ENCODE measurements at regions not wholly inside any gene's neighbourhood (a gene's known extent, or its start where the extent isn't known, plus 50 kb on each side); places are given as distances from the start of the nearest gene placed in this dataset.

DNA sequence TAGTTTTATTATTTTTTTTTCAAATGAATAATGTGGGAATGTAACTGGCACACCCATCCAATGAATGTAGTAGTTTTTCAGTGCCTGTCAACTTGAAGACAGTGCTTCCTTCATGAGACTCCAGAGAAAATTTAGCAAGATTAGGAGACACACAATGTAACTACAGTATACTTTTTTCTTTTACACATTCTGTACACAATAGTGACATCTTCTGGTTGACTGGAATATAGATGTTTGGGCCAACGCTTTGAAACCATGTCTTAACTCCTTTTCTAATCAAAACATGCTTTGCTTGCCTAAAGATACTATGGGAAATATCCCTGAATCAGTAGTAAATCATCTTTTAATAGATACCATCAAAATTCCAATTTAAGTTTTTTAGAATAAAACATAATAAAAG is 229.5 kb upstream of the ZC3H15 start:
- Histone ChIP-seq H3K4me2 (no peak overlapping the region), H3K4me1 (0 out of 2 replicates have a peak, but pooled peaks cover 9% of the 10 kb centered on the region), H3K27me3 (no peaks in the 10 kb centered on the region), H4K20me1 (no peaks in the 10 kb centered on the region), H3K9me3 (peaks cover 10% of the 10 kb centered on the region; the same call in 1 of the 2 replicates), H3K9ac (no peak overlapping the region), H3K36me3 (no peaks in the 10 kb centered on the region), H3K27ac (no peak overlapping the region), H3K4me3 (no peak overlapping the region)
- TF ChIP-seq Cebpa-rat (IDR thresholded peaks at IDR 0.05): no peak

DNA sequence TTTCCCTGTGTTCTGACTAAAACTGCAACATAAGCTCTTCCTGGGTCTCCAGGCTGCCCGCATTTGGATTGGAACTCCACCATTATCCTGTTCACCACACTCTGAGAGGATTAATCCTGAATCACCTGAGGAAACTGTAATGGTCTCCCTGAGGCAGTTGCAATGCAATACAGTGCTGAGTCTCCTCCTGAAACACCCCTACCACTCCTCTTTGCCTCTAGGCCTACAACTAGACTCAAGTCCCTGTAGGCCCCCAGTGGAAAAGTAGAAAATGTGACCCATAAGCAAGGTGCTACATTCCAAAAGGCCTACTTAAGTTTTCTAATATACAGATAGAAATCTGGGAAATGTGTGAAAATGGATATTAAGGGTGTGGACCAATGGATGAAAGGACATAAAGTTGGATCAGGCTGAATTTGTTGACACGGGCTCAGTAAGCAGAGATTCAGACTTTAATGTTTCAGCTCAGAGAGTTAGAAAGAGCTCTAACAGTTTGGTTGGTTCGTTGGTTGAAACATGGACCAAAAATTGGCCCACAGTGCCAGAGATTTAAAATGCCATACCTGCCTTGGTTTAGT is 222.3 kb upstream of the ZC3H15 start:
- Histone ChIP-seq H3K27ac (no peak overlapping the region), H3K4me1 (no peaks in the 10 kb centered on the region), H4K20me1 (no peaks in the 10 kb centered on the region), H3K4me2 (no peak overlapping the region), H3K27me3 (no peaks in the 10 kb centered on the region), H3K36me3 (no peaks in the 10 kb centered on the region), H3K4me3 (no peak overlapping the region), H3K9me3 (peaks cover 26% of the 10 kb centered on the region), H3K9ac (no peak overlapping the region)
- TF ChIP-seq Cebpa-rat (IDR thresholded peaks at IDR 0.05): no peak

DNA sequence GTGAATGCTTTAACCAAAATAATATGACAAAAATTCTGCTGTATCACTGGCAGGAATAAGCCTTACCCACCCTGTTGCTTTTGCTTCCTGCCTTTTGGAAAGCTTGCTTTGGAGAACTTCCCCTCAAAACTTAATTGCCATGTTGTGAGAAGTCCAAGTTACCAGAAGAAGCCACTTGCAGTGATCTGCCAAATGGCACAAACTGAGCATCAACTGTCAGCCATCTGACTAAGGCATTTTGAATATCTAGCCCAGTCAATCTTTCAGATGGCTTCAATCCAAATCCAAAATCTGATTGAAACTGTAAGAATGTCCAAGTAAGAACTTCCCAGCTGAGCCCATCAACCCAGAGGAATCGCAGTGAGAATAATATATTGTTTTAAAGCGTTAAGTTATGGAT is 216.5 kb upstream of the ZC3H15 start:
- Histone ChIP-seq H3K9me3 (peaks cover 28% of the 10 kb centered on the region), H3K4me2 (no peak overlapping the region), H4K20me1 (no peaks in the 10 kb centered on the region), H3K4me3 (no peak overlapping the region), H3K9ac (no peak overlapping the region), H3K36me3 (no peaks in the 10 kb centered on the region), H3K4me1 (no peaks in the 10 kb centered on the region), H3K27ac (no peak overlapping the region), H3K27me3 (no peaks in the 10 kb centered on the region)
- TF ChIP-seq Cebpa-rat (IDR thresholded peaks at IDR 0.05): no peak

DNA sequence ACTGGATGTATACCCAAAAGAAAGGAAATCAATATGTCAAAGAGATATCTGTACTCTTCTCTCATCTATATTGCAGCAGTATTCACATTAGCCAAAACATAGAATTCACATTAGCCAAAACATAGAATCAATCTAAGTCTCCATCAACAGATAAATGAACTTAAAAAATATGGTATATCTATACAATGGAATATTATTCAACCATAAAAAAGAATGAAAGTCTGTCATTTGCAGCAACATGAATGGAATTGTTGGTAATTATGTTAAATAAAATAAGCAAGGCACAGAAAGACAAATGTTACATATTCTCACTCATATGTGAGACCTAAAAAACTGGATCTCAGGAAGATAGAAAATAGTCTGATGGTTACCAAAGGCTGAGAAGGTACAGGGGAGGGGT is 212.1 kb upstream of the ZC3H15 start:
- Histone ChIP-seq H3K36me3 (no peaks in the 10 kb centered on the region), H3K27ac (no peak overlapping the region), H3K9me3 (peaks cover 6% of the 10 kb centered on the region; the same call in 1 of the 2 replicates), H3K4me1 (no peaks in the 10 kb centered on the region), H3K4me2 (no peak overlapping the region), H3K9ac (no peak overlapping the region), H4K20me1 (no peaks in the 10 kb centered on the region), H3K4me3 (no peak overlapping the region), H3K27me3 (no peaks in the 10 kb centered on the region)
- no peak for TF ChIP-seq Cebpa-rat (IDR thresholded peaks at IDR 0.05)

DNA sequence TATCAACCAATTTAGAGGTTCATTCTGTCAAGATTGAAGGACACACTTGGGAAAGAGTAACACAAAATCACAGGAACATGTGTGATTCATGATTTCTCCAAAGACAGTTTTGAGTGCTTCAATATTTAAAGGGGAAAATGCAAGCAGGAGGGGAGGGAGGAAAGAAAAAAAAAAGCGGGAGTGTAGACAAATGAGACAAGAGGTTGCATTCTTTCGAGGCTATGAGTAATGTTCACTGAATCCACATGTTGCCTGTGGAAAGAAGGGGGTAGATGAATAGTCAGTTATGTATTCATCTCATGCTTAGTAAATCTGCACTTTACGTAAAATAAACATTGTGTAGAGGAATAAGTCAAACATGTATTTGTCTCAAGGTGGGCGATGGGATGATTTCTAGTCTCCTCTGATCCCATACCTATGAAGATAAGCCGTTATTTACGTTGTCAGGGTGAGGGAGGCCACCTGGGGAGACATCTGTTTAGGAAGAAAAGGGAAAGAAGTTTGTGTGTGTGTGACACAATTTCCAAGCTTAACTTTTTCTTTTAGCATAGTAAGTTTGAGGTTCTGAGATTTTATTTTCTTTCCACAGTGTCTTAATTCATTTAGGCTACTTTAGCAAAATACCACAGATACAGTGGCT is 211.0 kb upstream of the ZC3H15 start:
- H3K4me1 ChIP-seq: no peaks in the 10 kb centered on the region

DNA sequence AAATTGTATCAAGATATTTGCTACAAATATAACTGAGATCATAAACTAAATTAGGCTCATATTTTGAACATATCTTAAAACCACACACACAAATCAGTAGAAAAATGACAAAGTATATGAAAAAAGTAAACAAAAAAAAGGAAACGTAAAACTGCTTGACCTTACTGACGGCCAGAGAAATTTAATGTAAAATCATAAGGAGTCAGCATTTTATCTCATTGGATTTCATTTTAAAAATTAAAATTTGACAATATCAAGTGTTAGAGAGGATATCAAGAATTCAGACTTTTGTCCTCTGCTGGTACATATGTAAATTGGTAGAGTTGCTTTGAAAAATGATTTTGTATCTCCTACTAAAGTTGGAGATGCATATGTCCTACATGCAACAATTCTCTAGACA is 209.2 kb upstream of the ZC3H15 start:
- H3K9ac ChIP-seq: no peak overlapping the region
- no peaks in the 10 kb centered on the region for H3K27me3 ChIP-seq
- no peaks in the 10 kb centered on the region for H4K20me1 ChIP-seq
- H3K27ac ChIP-seq: no peak overlapping the region
- H3K4me3 ChIP-seq: no peak overlapping the region
- peaks cover 6% of the 10 kb centered on the region; the same call in 1 of the 2 replicates for H3K9me3 ChIP-seq
- no peak overlapping the region for H3K4me2 ChIP-seq
- H3K36me3 ChIP-seq: no peaks in the 10 kb centered on the region
- no peaks in the 10 kb centered on the region for H3K4me1 ChIP-seq
- no peak for TF ChIP-seq Cebpa-rat (IDR thresholded peaks at IDR 0.05)

More for the DNA sequence above, 211.0 kb upstream of the ZC3H15 start:
- H4K20me1 ChIP-seq: no peaks in the 10 kb centered on the region
- H3K9me3 ChIP-seq: peaks cover 6% of the 10 kb centered on the region; the same call in 1 of the 2 replicates
- no peak overlapping the region for H3K4me2 ChIP-seq
- no peak for TF ChIP-seq Cebpa-rat (IDR thresholded peaks at IDR 0.05)
- H3K27me3 ChIP-seq: no peaks in the 10 kb centered on the region
- H3K9ac ChIP-seq: no peak overlapping the region
- H3K4me3 ChIP-seq: no peak overlapping the region
- H3K27ac ChIP-seq: no peak overlapping the region
- no peaks in the 10 kb centered on the region for H3K36me3 ChIP-seq

DNA sequence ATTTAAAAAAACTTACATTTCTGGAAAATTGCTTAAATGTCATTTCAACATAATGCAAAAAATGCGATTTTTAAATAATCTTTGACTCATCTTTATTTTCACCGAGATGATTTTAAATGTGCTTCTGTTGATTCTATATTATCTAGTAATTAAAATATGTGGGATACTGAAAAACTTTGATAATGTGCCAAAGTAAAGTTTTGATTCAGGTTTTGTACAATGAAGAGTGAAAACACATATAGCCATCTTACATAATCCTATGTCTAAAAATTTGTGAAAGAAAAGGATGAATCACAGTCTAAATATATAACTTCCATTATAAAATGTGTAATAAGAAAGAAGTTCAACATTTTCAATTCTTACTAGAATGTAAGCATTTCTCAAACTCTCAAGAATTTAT is 204.3 kb upstream of the ZC3H15 start:
- Histone ChIP-seq H3K9me3 (no peaks in the 10 kb centered on the region; the same call in 1 of the 2 replicates), H4K20me1 (no peaks in the 10 kb centered on the region), H3K27me3 (no peaks in the 10 kb centered on the region), H3K4me2 (no peak overlapping the region), H3K9ac (no peak overlapping the region), H3K36me3 (no peaks in the 10 kb centered on the region), H3K27ac (no peak overlapping the region), H3K4me1 (no peaks in the 10 kb centered on the region), H3K4me3 (no peak overlapping the region)
- TF ChIP-seq Cebpa-rat (IDR thresholded peaks at IDR 0.05): no peak

DNA sequence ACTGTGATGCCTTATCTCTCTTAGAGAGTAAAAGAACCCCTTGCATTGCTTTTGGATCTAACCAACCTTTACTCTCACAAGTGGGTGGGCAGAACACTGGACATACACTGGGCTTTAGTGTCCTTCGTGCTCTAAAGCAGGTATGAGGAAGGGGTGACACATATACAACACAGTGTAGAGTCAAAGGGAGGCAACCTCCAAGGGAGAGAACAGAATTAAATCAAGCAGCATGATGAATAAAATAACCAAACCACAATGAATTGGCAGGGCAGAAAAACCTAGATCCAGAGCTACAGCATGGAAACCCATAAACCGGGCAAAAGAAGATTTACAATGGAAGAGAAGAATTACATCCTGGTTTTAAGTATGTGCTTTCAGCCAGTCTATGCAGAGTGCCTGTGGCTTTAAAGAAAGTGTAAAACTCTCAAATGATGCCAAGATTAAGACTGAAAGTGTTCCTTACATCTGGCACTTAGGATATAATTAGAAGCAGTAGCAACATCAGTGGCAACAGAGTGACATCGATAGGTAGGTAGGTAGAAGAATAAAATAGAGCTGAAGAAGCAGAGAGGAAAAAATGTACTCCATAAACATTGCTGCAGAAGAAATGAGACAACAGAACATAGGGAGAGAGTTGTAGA is 191.7 kb upstream of the ZC3H15 start:
- TF ChIP-seq Cebpa-rat (IDR thresholded peaks at IDR 0.05): no peak
- no peaks in the 10 kb centered on the region for H3K27me3 ChIP-seq
- H3K4me1 ChIP-seq: no peaks in the 10 kb centered on the region
- H3K9me3 ChIP-seq: no peaks in the 10 kb centered on the region
- no peak overlapping the region for H3K27ac ChIP-seq
- no peaks in the 10 kb centered on the region for H3K36me3 ChIP-seq
- H4K20me1 ChIP-seq: no peaks in the 10 kb centered on the region
- H3K9ac ChIP-seq: no peak overlapping the region
- no peak overlapping the region for H3K4me2 ChIP-seq
- no peak overlapping the region for H3K4me3 ChIP-seq

DNA sequence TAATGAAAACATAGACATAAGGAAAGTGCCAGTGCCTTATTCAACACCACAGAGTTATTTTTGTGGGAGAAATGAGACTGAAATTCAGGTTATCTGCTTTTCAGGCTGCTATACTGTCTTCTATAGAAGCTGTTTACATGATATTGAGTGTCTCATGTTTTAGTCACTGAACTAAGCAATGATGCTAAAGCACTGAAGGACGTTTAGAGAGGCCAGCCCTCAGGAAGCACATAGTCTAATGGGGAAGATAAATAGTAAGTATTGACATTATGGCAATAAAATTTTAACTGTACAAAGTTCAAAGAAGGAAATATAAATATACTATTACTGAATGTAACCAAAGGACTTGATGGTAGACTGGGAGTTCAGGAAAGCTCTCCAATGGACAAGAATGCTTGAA is 186.4 kb upstream of the ZC3H15 start:
- Histone ChIP-seq H3K27ac (no peak overlapping the region), H3K9me3 (no peaks in the 10 kb centered on the region), H3K9ac (no peak overlapping the region), H3K4me2 (no peak overlapping the region), H3K4me1 (no peaks in the 10 kb centered on the region), H3K27me3 (no peaks in the 10 kb centered on the region), H3K36me3 (no peaks in the 10 kb centered on the region), H3K4me3 (no peak overlapping the region), H4K20me1 (no peaks in the 10 kb centered on the region)
- TF ChIP-seq Cebpa-rat (IDR thresholded peaks at IDR 0.05): no peak

DNA sequence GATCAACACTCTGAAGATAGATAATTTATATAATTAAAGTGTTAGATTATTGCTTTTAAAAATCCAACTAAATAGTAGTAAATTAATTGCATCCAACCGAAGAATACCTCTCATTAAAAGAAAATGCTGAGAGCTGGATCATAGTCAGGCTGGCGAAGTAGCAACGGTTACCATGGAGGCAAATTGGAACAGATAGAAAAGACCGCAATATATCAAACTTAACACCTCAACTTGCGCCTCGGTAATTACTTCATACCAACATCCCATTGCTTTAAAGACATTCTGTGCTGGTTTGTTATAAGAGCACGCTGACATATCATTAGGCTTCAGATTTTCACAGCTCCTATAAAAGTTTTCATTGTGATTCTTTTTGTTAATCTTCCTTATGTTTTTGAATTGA is 183.8 kb upstream of the ZC3H15 start:
- H3K4me2 ChIP-seq: no peak overlapping the region
- no peaks in the 10 kb centered on the region for H3K36me3 ChIP-seq
- no peaks in the 10 kb centered on the region for H3K9me3 ChIP-seq
- no peak overlapping the region for H3K4me3 ChIP-seq
- no peaks in the 10 kb centered on the region for H4K20me1 ChIP-seq
- TF ChIP-seq Cebpa-rat (IDR thresholded peaks at IDR 0.05): no peak
- no peak overlapping the region for H3K9ac ChIP-seq
- H3K4me1 ChIP-seq: no peaks in the 10 kb centered on the region
- H3K27ac ChIP-seq: no peak overlapping the region
- no peaks in the 10 kb centered on the region for H3K27me3 ChIP-seq

Data from BLaER1 (cell line).